HFFc6 (cell line): ENCODE measurements at regions not wholly inside any gene's neighbourhood (a gene's known extent, or its start where the extent isn't known, plus 50 kb on each side); places are given as distances from the start of the nearest gene placed in this dataset.
"Not testable (repeated sequence)": the region's sequence is repeated elsewhere in the genome, so short reads cannot be mapped to it uniquely, and the experiment has no call there.

Experiments
- DNase-seq: peaks from one replicate; pipeline ENCODE4 v3.0.0-alpha.2; 2018
- H3K27ac Mint-ChIP-seq: 2 replicates; pipeline ENCODE4 v1.8.0; 2020; ENCODE audit warnings: mild to moderate bottlenecking, mixed read lengths
- H3K27me3 Mint-ChIP-seq: 2 replicates; pipeline ENCODE4 v1.8.0; 2021; ENCODE audit warnings: mild to moderate bottlenecking, moderate library complexity, mixed read lengths; ENCODE audit not compliant: insufficient read depth
- H3K36me3 Mint-ChIP-seq: 2 replicates; pipeline ENCODE4 v1.8.0; 2021; ENCODE audit warnings: low read depth, mixed read lengths
- H3K4me1 Mint-ChIP-seq: 2 replicates; pipeline ENCODE4 v1.8.0; 2020; ENCODE audit warnings: low read depth, mixed read lengths
- H3K4me3 Mint-ChIP-seq: 2 replicates; pipeline ENCODE4 v1.8.0; 2020; ENCODE audit warnings: mild to moderate bottlenecking, moderate library complexity, mixed read lengths
- H3K9me3 Mint-ChIP-seq: 2 replicates; pipeline ENCODE4 v1.8.0; 2020; ENCODE audit warnings: mild to moderate bottlenecking, mixed read lengths
- TF ChIP-seq, protein P1 (sequence below): fragments of 200-600 bp; sonication (generic); IDR thresholded peaks from 2 replicates; pipeline ENCODE4 v1.5.0; 2021; ENCODE audit warnings: antibody characterized with exemption, mild to moderate bottlenecking

DNA sequence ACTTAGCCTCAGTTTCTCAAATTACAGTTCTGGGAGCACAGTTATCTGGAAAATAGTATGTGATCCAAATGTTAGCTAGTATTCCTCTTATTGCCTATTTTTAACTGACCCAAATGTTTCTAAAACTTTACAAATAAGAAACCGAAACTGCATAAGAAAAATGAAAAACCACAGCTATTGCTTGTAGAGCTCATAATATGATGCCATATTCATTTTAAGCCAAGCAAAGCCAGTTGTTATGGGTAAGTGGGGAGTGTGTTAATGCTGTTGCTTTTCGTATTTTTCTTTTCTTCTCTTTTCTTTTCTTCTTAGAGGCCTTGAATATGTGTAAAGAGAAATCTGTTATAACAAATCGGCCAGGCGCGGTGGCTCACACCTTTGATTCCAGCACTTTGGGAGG is 447.4 kb upstream of the TUSC1 start:
- DNase-seq: no peak
- H3K4me1 Mint-ChIP-seq: no peaks in the 10 kb centered on the region; the same call in 1 of the 2 replicates
- H3K9me3 Mint-ChIP-seq: no peaks in the 10 kb centered on the region; the same call in 1 of the 2 replicates
- H3K4me3 Mint-ChIP-seq: no peak overlapping the region
- H3K27ac Mint-ChIP-seq: no peak overlapping the region
- TF ChIP-seq, protein P1, sequence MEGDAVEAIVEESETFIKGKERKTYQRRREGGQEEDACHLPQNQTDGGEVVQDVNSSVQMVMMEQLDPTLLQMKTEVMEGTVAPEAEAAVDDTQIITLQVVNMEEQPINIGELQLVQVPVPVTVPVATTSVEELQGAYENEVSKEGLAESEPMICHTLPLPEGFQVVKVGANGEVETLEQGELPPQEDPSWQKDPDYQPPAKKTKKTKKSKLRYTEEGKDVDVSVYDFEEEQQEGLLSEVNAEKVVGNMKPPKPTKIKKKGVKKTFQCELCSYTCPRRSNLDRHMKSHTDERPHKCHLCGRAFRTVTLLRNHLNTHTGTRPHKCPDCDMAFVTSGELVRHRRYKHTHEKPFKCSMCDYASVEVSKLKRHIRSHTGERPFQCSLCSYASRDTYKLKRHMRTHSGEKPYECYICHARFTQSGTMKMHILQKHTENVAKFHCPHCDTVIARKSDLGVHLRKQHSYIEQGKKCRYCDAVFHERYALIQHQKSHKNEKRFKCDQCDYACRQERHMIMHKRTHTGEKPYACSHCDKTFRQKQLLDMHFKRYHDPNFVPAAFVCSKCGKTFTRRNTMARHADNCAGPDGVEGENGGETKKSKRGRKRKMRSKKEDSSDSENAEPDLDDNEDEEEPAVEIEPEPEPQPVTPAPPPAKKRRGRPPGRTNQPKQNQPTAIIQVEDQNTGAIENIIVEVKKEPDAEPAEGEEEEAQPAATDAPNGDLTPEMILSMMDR: no peak
- 0 out of 2 replicates have a peak, but pooled peaks cover 2% of the 10 kb centered on the region for H3K27me3 Mint-ChIP-seq
- H3K36me3 Mint-ChIP-seq: no peaks in the 10 kb centered on the region

DNA sequence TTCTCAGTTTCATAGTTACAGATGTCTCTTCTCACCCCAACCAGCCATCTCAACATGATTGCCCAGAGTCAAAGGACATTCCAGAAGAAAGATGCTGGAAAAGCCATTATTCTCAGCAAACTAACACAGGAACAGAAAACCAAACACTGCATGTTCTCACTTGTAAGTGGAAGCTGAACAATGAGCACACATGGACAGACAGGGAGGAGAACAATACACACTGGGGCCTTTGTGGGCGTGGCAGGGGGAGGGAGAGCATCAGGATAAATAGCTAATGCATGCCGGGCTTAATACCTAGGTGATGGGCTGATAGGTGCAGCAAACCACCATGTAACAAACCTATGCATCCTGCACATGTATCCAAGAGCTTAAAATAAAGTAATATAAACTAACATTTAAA is 437.8 kb upstream of the TUSC1 start:
- not testable (repeated sequence) for H3K27ac Mint-ChIP-seq, H3K9me3 Mint-ChIP-seq, H3K27me3 Mint-ChIP-seq, H3K36me3 Mint-ChIP-seq, H3K4me1 Mint-ChIP-seq, DNase-seq, H3K4me3 Mint-ChIP-seq

DNA sequence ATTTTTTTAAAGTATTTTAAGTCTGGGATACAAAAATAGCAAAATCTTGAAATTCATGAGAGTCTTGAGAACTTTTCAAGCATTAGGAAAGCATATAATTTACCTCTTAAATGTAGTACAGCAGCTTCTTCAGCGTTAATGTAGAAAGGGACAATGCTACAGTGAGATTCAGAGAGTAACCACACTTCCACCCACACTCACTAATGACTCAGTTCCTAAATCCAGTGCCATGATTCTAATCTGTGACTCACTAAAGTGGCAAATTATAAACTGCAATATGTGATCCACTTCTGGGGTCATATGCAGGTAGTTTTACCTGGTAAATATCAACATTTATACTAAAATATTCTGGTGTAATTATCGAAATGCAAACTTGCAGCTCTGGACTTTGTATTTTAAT is 434.5 kb upstream of the TUSC1 start:
- TF ChIP-seq, protein P1: no peak
- DNase-seq: peak; percentile 4
- peaks cover 7% of the 10 kb centered on the region for H3K9me3 Mint-ChIP-seq
- no peak overlapping the region for H3K27ac Mint-ChIP-seq
- H3K27me3 Mint-ChIP-seq: peaks cover 1% of the 10 kb centered on the region; the same call in 1 of the 2 replicates
- H3K4me1 Mint-ChIP-seq: no peaks in the 10 kb centered on the region; the same call in 1 of the 2 replicates
- no peak overlapping the region for H3K4me3 Mint-ChIP-seq
- peaks cover 7% of the 10 kb centered on the region for H3K36me3 Mint-ChIP-seq

DNA sequence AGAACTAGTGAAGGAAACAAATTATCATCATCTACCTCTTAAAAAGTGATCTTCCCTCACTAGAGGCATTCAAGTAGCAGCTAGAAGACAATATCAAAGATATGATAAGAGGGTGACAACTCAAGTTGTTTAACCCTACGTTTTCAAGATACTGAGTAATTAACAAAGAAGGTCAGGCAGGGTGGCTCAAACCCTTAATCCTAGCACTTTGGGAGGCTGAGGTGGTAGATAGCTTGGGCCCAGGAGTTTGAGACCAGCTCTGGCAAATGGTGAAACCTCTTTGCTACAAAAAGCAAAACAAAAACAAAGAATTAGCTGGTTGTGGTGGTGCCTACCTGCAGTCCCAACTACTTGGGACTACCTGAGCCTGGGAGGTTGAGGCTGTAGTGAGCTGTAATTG is 408.2 kb upstream of the TUSC1 start:
- no peaks in the 10 kb centered on the region; the same call in 1 of the 2 replicates for H3K27me3 Mint-ChIP-seq
- DNase-seq: no peak
- no peaks in the 10 kb centered on the region for H3K36me3 Mint-ChIP-seq
- H3K4me3 Mint-ChIP-seq: no peak overlapping the region
- H3K4me1 Mint-ChIP-seq: no peaks in the 10 kb centered on the region; the same call in 1 of the 2 replicates
- no peak overlapping the region for H3K27ac Mint-ChIP-seq
- H3K9me3 Mint-ChIP-seq: no peaks in the 10 kb centered on the region; the same call in 1 of the 2 replicates
- TF ChIP-seq, protein P1: no peak

DNA sequence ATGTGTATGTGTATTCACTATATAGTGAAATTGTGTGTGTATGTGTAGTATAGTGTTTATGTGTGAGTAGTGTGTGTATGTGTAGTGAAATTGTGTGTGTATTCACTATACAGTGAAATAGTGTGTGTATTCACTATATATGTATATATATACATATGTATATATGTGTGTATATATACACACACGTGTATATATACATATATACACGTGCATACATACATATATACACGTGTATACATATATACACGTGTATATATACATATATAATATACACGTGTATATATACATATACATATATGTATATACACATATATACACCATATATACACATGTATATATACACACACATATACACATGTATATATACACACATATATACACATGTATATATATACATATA is 403.6 kb upstream of the TUSC1 start:
- TF ChIP-seq, protein P1: no peak
- H3K4me3 Mint-ChIP-seq: no peak overlapping the region
- H3K27ac Mint-ChIP-seq: no peak overlapping the region
- peaks cover 15% of the 10 kb centered on the region for H3K9me3 Mint-ChIP-seq
- DNase-seq: no peak
- H3K27me3 Mint-ChIP-seq: no peaks in the 10 kb centered on the region; the same call in 1 of the 2 replicates
- peaks cover under 1% of the 10 kb centered on the region; the same call in 1 of the 2 replicates for H3K36me3 Mint-ChIP-seq
- no peaks in the 10 kb centered on the region for H3K4me1 Mint-ChIP-seq

DNA sequence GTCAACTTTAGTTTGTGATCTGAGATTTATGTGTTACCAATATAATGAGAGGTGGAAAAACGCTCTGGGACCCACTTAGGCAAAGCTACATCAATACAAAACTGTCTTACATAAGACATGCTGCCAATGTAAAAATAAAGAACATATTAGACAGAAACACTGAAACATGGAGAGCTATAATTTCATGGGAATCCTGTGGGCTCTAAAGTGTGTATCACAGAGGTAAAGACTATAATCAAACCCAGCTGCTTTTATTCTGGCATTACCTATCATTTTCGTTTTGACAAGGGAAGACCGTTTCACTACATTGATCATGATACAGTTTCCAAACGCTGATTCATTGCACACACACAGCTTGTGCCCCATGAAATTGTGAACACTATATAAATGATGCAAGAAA is 400.5 kb upstream of the TUSC1 start:
- no peak for DNase-seq
- TF ChIP-seq, protein P1: no peak
- Mint-ChIP-seq H3K4me3 (no peak overlapping the region), H3K4me1 (no peaks in the 10 kb centered on the region), H3K36me3 (peaks cover 22% of the 10 kb centered on the region; the same call in 1 of the 2 replicates), H3K27ac (no peak overlapping the region), H3K9me3 (peaks cover 41% of the 10 kb centered on the region), H3K27me3 (no peaks in the 10 kb centered on the region; the same call in 1 of the 2 replicates)
